GM21360 (cell line): ENCODE measurements at regions not wholly inside any gene's neighbourhood (a gene's known extent, or its start where the extent isn't known, plus 50 kb on each side); places are given as distances from the start of the nearest gene placed in this dataset.

Experiments used
- ATAC-seq: cut with Tn5 transposase; IDR thresholded peaks from one replicate; pipeline ENCODE4 v1.9.1; 2021; ENCODE audit warnings: mild to moderate bottlenecking, moderate library complexity; ENCODE audit not compliant: unreplicated experiment

DNA sequence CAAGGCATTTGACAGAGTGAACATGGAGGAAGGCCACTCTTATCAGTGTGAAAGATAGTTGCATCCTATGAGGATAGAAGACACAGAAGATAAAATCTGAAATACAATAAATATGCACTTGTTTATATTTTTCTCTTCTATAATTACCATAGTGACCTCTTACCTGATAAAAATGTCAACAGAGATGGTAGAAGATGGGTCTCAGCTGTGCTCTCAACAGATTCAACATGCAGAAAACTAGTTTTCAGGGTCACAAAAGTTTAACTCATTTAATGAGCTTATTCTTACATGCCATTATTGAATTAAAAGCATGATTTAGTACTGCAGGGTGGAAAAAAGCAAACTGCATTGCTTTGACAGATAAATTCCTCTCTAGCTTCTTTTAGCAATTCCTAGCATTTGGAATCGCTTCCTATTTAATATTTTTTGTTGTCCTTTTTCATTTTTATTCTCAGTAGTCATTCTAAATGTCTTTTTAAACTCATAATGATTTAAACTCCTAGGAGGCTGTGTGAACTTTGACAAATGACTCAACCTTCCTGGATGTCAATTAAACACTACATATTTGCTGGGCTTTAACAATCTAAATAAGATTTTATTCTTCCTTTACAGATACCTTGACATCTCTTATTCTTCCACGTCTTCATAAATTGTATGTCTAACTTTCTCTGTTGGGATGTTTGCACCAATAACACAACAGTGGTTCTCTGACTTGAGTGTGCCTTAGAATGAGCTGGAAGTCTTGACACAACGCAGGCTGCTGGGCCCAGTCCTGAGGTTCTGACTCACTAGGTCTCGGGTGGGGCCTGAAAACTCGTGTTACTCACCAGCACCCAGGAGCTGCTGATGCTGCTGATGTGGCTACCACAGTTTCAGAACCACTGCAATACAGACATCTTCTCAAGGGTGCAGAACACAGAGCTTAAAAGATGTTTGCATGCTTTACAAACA lies 565.5 kb upstream of the IGFBP3 start:
- ATAC-seq, result no peak

DNA sequence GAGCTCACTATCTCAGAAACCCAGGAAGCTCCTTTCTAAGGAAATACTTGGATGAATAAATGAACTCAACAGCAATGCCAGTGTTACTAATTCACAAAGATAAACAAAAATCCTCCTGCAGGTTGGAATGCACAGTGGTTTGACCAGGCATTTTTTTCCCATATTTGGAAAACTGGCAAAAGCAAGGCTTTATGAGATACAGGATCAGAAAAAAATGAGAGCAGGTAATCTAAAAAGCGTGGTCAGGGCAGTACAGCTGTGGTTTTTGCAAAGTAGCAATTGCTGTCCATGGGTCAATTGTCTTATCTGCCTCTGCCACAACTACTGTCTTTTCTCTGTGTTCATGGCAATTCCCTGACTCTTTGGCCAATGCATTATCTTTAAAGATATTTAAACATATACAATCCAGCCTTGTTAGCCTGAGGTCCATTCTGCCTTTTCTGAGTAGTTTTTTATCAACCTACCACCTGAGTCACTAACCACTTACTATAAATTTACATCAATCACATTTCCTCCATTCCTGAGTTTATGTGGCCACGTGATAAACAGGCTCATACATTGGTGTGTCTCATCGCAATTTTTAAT lies 564.5 kb upstream of the IGFBP3 start:
- no peak for ATAC-seq

DNA sequence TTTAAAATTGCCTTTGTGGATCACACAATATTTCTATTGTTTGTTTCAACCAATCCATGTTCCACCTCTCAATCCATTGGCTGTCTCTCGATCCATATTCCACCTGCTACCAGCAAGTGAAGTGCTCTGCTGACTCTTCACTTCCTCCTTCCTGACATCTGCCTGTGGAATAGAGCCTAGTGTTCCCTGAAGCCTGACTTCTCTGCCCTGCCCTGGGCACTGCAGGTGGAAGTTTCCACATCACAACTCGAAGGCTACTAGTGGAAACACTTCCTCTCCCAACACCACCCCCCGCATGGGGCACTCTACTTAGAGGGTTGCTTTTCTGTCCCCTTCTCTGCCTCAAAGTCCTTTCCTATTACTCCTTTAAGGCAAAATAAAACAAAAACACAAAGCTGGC lies 563.8 kb upstream of the IGFBP3 start:
- no peak for ATAC-seq

DNA sequence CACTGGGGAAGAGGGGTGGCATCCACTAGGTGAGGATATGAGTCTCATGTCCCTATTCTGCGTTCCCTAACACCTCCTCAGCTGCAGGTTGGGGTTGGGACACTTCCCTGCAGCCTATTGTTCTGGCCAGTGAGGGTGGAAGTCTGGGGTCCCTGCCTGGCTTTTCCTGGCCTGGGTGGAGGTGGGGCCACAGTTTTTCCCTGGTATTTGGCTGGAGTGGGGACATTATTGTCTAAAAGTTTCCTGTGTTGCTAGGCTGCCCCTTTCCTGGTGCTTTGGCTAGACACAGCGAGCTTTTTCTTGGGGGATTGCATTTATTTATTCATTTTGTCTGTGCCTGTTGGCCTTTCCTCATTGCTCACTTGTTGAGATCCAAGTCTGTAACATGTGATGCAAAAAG lies 559.5 kb upstream of the IGFBP3 start:
- ATAC-seq, result no peak

DNA sequence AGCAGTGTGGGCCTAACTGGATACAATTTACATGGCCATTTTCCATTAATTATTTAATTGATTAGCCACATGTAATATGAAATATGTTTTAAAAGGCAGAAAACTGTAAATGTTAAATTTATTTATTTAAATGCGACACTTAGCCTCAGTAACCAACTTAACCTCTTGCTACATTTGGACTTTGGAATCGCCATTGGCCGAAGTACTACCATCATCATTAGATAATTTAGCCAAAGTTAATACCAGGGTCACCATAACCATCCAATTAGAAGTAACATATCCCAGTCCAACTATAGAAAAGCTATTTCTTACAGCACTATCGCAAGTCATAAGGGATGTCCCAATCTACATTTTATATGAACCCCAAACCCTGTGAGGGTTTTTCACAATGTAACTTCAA lies 558.6 kb upstream of the IGFBP3 start:
- no peak for ATAC-seq

DNA sequence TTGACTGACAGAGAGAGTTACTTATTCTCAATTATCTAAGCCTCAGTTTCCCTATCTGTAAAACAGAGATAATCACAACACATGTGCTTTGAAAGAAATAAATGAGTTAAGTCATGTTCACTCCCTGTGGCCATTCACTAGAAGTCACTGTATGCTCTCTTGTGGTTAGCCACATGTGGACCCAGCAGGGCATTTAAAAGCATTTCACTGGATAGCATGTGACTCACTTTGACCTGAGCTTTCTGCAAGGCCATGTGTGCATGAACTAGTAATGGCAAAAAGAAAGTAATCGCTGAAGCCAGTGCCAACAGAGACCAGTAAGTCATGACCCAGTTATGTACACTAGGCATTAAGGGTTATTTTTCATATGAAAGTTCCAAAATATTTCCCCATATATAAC lies 557.0 kb upstream of the IGFBP3 start:
- no peak for ATAC-seq

DNA sequence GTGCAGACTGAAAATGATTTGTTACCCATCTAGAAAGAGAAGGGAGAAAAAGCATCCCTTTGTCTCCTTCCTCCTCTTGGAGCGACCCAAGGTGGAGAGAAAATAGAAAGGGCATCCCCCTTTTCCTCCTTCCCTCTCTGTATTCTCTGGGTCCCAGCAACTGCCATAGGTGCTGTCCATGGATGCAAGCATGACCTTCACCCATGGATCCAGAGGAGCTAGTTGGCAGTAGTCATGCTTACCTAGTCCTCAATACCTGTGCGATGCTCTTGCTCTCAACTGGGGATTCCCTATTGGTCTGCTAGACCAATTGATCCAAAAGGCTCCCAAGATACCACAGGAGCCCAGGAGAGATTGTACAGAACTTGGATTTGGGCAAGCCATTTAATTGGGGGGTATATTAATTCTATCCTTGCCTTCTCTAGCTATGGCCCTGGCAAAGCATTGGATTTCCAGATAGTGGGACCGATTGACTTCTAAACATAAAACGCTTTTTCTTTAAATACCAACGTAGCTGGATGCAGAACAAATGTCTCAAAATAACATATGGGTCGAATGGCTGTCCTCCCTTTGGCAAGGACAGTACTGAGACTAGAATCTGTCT lies 547.8 kb upstream of the IGFBP3 start:
- ATAC-seq, result no peak

DNA sequence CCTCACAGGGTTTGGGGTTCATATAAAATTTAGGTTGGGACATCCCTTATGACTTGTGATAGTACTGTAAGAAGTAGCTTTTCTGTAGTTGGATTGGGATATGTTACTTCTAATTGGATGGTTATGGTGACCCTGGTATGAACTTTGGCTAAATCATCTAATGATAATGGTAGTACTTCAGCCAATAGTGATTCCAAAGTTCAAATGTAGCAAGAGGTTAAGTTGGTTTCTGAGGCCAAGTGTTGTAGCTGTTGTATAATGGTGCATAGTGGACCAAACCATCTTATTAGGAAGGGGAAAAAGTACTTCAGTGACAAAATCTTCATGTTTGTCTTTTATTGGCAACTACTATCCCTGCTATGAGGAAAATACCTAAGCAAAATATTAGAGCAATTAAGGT lies 542.1 kb upstream of the IGFBP3 start:
- no peak for ATAC-seq

DNA sequence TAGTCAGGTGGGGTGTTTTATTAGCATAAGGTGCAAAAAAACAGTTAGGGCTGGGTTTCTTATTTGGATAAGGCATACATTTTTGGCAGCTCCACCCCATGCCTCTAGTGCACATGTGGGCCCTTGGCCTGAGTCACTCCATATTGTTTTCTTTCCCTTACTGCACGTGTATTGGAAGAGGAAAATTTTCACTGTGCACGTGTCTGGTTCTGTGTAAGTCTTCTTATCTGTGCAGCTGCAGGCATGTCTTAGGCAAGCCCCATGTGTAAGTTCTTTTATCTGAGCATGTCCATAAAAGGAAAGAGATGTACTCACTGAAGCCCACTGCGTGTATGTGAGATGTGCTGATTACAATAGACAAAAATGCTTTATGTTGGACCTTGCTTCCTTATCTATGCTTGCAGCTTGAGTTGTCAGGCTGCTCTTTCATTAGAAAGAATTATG lies 540.3 kb upstream of the IGFBP3 start:
- no peak for ATAC-seq

DNA sequence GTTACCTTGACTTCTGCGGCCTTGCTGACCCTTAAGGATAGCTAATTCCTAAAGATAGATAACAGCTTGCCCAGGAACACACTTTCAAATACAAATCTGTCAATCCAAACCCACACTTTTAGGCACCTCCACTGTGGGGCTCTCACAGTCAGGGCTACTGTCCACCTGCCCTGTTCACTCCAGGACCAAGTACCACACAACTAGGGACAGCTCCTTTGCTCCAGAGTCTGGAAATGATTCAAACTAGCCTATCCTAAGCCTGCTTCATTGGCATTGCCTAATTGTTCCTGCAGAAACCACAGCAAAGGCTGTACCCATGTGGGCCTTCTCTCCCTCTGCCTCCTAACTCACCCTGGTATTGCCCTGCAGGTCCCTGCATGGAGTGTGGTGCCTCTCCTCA lies 538.9 kb upstream of the IGFBP3 start:
- ATAC-seq, result no peak

DNA sequence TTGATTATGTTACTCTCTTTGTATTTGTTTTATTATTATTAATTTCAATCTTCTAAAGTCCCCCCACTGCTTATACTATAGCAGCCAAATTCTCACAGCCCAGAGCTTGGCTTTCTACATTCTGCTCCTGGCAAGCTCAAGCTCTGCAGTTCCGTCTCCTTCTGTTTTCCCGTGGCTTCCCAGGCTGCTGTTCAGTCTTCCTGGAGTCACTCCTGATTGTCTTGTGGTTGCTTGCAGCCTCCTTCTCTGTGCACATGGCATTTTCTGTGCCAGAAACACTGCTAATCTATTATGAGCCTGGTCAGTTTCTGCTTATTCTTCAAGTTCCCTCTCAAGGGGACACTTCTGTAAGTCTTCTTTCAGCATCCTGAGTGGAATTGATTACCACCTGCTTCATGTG lies 533.7 kb upstream of the IGFBP3 start:
- ATAC-seq, result no peak

DNA sequence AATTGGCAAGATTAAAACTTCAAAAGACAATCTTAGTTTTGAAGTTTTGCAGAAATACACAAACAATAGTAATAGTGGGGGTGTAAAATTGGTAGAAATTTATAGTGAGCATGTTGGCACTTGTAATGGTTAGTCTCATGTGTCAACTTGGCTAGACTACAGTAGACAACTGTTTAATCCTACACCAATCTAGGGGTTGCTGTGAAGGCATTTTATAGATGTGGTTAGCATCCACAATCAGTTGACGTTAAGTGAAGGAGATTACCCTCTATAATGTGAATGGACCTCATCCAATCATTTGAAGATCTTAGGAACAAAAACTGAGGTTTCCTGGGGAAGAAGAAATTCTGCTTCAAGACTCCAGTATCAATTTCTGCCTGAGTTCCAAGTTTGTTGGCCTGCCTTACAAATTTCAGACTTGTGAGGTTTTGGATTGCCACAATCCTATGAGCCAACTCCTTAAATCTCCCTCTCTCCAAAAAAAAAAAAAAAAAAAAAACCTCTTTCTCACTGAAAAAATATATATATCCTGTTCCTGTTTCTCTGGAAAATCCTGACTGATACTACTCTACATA lies 531.6 kb upstream of the IGFBP3 start:
- no peak for ATAC-seq

DNA sequence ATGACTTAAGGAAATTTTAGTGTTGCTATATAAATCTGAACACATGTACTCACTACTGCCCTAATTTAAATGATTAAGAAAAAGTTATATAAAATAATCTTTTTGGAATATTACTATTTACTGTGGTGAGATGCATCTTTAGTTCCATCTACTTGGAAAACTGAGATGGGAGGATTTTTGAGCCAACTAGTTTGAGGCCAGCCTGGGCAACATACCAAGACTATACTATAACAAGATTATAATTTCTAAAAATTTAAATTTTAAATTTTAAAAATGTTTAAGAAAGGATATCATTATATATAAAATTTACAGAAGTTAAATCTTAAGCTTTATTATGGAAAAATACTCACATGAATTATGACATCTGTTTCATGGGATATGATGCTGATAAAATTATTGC lies 530.8 kb upstream of the IGFBP3 start:
- ATAC-seq, result no peak

DNA sequence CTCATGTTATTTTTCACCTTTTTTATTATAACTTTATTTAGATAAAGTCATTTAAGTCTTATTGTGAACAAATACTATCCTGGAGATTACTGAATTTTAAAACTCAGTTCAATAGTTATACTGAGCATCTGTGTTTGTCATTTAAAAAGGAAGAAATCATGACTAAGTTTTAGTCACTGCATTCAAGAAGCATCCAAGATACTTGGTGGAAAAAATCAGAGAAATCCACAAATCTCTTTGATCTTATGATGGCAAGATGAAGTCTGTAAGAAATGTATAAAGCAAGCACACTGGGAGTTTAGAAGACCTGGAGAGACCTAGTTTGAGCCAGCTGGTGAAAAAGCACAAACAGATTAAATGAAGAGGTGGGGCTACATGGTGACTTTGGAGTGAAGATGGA lies 529.8 kb upstream of the IGFBP3 start:
- ATAC-seq, result no peak

DNA sequence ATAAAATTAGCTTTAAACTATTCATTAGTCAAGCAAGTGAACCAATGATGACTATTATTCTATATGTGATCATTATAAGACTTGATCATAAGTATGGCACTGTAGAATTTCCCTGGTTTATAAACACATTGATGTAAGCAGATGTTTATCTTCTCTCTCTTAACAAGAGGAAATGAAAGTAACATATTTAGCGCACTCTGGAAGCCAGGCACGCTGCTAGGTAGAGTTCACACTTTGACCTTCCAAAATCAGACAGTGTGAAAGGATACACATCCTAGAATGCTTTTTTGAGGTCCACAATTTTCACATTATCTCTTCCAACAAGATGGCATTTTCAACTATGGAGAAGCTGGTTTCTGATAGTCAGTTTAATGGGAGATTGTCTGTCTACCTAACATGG lies 529.4 kb upstream of the IGFBP3 start:
- ATAC-seq, result no peak

DNA sequence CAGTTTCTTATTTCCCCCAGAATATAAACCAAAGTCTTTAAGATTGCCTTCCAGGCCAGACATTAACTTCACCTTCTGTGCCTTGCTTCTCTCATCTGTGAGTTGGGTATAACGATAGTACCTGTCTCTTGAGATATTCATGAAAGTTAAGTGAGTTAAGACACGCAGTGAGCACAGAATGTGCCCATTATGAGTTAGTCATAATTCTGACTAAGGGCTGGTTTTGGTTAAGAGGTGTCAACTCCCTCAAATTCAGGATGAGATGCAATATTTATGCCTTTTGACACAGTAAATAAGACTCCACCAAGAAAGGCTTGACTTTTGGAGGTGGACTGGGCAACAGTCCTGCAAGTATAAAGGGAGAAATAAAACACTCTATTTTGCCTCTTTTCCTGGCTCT lies 528.7 kb upstream of the IGFBP3 start:
- no peak for ATAC-seq

DNA sequence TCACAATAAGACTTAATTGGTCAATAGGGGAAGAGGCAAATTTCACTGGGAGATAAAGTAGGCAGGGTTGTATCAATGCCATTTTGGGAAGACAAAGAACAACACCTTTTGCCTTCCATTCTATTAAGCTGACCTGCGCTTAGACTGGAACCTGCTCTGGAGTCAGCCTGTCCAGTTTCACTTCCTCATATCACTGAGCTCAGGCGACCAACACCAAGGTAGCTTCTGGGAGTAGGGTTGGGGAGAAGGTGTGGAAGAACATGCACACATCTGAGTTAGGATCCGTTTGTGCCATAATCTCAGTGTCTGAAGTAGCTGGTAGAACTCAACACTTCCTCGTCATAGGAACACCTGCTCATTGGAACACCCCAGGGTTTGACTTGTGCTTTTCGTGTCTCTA lies 527.4 kb upstream of the IGFBP3 start:
- no peak for ATAC-seq

DNA sequence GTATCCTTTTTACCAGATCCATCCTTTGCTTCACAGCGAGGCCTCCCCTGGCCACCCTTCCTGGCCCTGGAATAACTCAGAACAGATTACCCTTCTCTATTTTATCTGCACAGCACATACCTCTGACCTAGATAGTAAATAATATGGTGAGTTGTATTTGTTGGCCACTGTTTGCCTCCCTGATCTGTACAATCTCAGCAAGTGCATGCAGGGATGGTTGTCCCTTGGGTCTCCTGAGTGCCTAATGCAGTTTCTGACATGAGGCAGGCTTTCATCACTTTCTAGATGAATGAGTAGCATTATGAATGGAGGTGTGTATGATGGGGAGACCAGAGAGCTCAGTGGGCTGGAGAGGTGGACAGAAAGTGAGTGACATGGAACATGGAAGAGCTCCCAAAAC lies 525.1 kb upstream of the IGFBP3 start:
- no peak for ATAC-seq

DNA sequence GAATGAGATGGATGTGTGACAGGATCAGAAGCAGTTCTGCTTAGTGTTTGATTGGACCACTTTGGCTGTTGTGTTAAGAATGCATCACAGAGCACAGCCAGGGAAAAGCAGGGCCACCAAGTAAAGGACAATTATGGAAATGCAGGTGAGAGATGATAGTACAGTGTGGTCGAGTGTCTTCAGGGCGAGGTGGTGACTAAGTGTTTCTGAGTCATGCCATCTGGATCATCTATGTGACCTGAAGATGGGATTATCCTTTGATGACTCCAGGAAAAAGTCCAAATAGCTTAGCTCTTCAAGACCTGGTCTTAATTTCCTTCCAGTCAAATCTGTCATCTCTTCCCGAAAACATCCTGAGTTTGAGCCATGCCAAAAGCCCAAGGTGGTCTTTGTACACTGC lies 523.2 kb upstream of the IGFBP3 start:
- ATAC-seq, result no peak

DNA sequence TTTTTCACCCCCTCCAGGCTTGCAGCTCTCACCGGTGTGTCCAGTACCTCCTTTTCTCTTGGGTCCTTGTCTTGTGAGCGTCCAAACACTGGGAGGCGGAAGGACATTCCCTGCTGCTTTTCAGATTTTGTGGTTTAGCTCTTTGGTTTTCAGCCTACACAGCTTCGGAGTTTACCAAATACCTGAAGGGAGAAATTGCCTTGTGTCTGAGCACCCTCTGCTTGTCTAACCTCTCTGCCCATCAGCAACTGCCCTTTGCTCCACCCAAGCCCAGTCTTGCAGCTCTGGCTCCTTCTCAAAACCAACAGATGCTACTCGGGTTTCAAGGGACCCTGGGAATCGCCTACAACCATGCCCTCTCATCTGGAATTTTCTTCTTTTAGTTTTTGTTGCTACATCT lies 519.1 kb upstream of the IGFBP3 start:
- no peak for ATAC-seq

DNA sequence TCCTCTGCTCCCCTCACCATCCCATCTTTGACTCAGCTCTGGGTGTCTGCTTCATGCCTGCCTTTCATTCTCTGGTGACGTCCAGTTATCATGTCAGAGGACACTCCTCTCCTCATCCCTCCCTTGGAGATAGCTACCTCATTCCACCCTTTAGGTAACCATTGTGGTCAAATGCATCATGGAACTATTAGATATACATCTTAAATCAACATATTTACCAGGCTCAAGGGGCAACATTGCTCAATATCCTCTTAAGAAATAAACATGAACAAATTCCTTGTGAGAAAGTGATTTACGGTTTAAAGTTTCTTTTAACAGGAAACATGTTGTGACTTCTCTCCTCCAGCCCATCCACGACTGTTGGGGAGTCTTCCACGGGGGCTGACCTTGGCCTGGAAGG lies 511.6 kb upstream of the IGFBP3 start:
- ATAC-seq, result no peak

DNA sequence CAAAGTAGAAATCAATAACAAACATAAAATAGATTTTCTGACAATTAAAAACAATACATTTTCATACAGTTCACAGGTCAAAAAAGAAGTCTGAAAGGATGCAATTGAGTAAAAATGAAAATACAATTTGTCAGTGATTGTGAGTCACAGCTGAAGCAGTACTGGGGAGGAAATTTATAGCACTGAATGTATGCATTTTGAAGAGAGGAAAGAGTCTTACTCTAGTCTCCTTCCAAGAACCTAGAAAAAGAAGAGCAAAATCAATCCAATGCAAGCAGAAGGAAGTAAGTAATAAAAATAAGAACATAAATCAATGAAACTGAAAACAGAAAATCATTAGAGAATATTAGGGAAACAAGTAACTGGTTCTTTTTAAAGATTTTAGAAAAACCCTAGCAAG lies 507.2 kb upstream of the IGFBP3 start:
- ATAC-seq, result no peak
